Stimulated activated naive B cell treated with anti-CD40 and anti-IgM and Interleukin-4, amounts not matched to agents 10 μg/mL and 1 μg/mL and 100 μg/mL, for 72 hours (primary cell): ENCODE measurements at regions not wholly inside any gene's neighbourhood (a gene's known extent, or its start where the extent isn't known, plus 50 kb on each side); places are given as distances from the start of the nearest gene placed in this dataset.
"Not testable (repeated sequence)": the region's sequence is repeated elsewhere in the genome, so short reads cannot be mapped to it uniquely, and the experiment has no call there.

Experiments
- ATAC-seq, 2 donors: fragments of 150-1000 bp; cut with Tn5 transposase; replicated peaks; 2 replicates each; pipeline ENCODE4 v1.10.0; 2021; ENCODE audit warnings: moderate library complexity in 1 of 2
- DNase-seq: peaks from one replicate; pipeline ENCODE4 v3.0.0; 2021
- H3K27ac Mint-ChIP-seq: one replicate; pipeline ENCODE4 v1.8.0; 2022; ENCODE audit warnings: mild to moderate bottlenecking, mixed read lengths
- H3K27me3 Mint-ChIP-seq, 2 donors: one replicate each; pipeline ENCODE4 v1.8.0; 2022; ENCODE audit warnings: mixed read lengths in 2 of 2
- H3K36me3 Mint-ChIP-seq, 2 donors: one replicate each; pipeline ENCODE4 v1.8.0; 2022; ENCODE audit warnings: mixed read lengths in 2 of 2, mild to moderate bottlenecking in 1 of 2
- H3K4me1 Mint-ChIP-seq, 2 donors: one replicate each; pipeline ENCODE4 v1.8.0; 2022; ENCODE audit warnings: mixed read lengths in 2 of 2, mild to moderate bottlenecking in 1 of 2
- H3K4me3 Mint-ChIP-seq, 2 donors: one replicate each; pipeline ENCODE4 v1.8.0; 2022; ENCODE audit warnings: mild to moderate bottlenecking in 2 of 2, mixed read lengths in 2 of 2, moderate library complexity in 1 of 2
- H3K9me3 Mint-ChIP-seq, 2 donors: one replicate each; pipeline ENCODE4 v1.8.0; 2022; ENCODE audit warnings: mixed read lengths in 2 of 2, mild to moderate bottlenecking in 1 of 2

- not testable (repeated sequence) for H3K4me3 Mint-ChIP-seq, ATAC-seq, DNase-seq, H3K4me1 Mint-ChIP-seq, H3K9me3 Mint-ChIP-seq, H3K27me3 Mint-ChIP-seq, H3K27ac Mint-ChIP-seq
- peaks cover 14 to 24% of the 10 kb centered on the region in 2 donors for H3K36me3 Mint-ChIP-seq
Observed at GRCh38 chr1:148432318-148432717, 50.8 kb downstream of the PPIAL4G start.

- DNase-seq, H3K9me3 Mint-ChIP-seq, ATAC-seq, H3K4me3 Mint-ChIP-seq, H3K27me3 Mint-ChIP-seq, H3K27ac Mint-ChIP-seq: not testable (repeated sequence)
- H3K36me3 Mint-ChIP-seq: peaks cover 19 to 31% of the 10 kb centered on the region in 2 donors
- peaks cover 2 to 13% of the 10 kb centered on the region in 2 donors for H3K4me1 Mint-ChIP-seq
Observed at GRCh38 chr1:148429856-148430255, 53.2 kb downstream of the PPIAL4G start.

GRCh38 chr1:148426940-148427611 is 56.0 kb downstream of the PPIAL4G start:
- H3K4me3 Mint-ChIP-seq, ATAC-seq, DNase-seq, H3K9me3 Mint-ChIP-seq, H3K27me3 Mint-ChIP-seq, H3K27ac Mint-ChIP-seq: not testable (repeated sequence)
- H3K4me1 Mint-ChIP-seq: peaks cover 0 to 27% of the 10 kb centered on the region in 2 donors
- peaks cover 18 to 27% of the 10 kb centered on the region in 2 donors for H3K36me3 Mint-ChIP-seq

- H3K4me3 Mint-ChIP-seq, H3K27ac Mint-ChIP-seq, H3K9me3 Mint-ChIP-seq, DNase-seq, ATAC-seq, H3K27me3 Mint-ChIP-seq: not testable (repeated sequence)
- Mint-ChIP-seq H3K36me3 (peaks cover 16 to 24% of the 10 kb centered on the region in 2 donors), H3K4me1 (peaks cover 0 to 27% of the 10 kb centered on the region in 2 donors)
Observed at GRCh38 chr1:148426385-148426784, 56.7 kb downstream of the PPIAL4G start.

GRCh38 chr1:148424143-148425003 is 58.7 kb downstream of the PPIAL4G start:
- not testable (repeated sequence) for H3K27me3 Mint-ChIP-seq, H3K27ac Mint-ChIP-seq, ATAC-seq, H3K9me3 Mint-ChIP-seq, DNase-seq, H3K4me3 Mint-ChIP-seq
- H3K36me3 Mint-ChIP-seq: peaks cover 11 to 24% of the 10 kb centered on the region in 2 donors
- peaks cover 0 to 27% of the 10 kb centered on the region in 2 donors for H3K4me1 Mint-ChIP-seq

- not testable (repeated sequence) for ATAC-seq, H3K27ac Mint-ChIP-seq
Observed at GRCh38 chr1:148422921-148423320, 60.2 kb downstream of the PPIAL4G start.

GRCh38 chr1:148417241-148417640 is 65.9 kb downstream of the PPIAL4G start:
- H3K4me1 Mint-ChIP-seq, DNase-seq, H3K36me3 Mint-ChIP-seq, H3K9me3 Mint-ChIP-seq, ATAC-seq, H3K4me3 Mint-ChIP-seq, H3K27ac Mint-ChIP-seq, H3K27me3 Mint-ChIP-seq: not testable (repeated sequence)

More at GRCh38 chr1:148422921-148423320, 60.2 kb downstream of the PPIAL4G start:
- not testable (repeated sequence) for H3K9me3 Mint-ChIP-seq, DNase-seq, H3K27me3 Mint-ChIP-seq, H3K4me3 Mint-ChIP-seq
- peaks cover 0 to 27% of the 10 kb centered on the region in 2 donors for H3K4me1 Mint-ChIP-seq
- peaks cover 11 to 14% of the 10 kb centered on the region in 2 donors for H3K36me3 Mint-ChIP-seq

- not testable (repeated sequence) for H3K27me3 Mint-ChIP-seq, DNase-seq, H3K27ac Mint-ChIP-seq, H3K4me3 Mint-ChIP-seq, ATAC-seq, H3K9me3 Mint-ChIP-seq, H3K4me1 Mint-ChIP-seq
- peaks cover 12% of the 10 kb centered on the region in 2 donors for H3K36me3 Mint-ChIP-seq
Observed at GRCh38 chr1:148413385-148413784, 69.7 kb downstream of the PPIAL4G start.

- H3K27me3 Mint-ChIP-seq, ATAC-seq, H3K4me3 Mint-ChIP-seq, H3K27ac Mint-ChIP-seq, H3K36me3 Mint-ChIP-seq, DNase-seq, H3K9me3 Mint-ChIP-seq: not testable (repeated sequence)
- H3K4me1 Mint-ChIP-seq: peaks cover 15 to 31% of the 10 kb centered on the region in 2 donors
Observed at GRCh38 chr1:148404786-148405568, 78.1 kb downstream of the PPIAL4G start.

- peak overlapping the region; percentile 33 to 43 for H3K4me3 Mint-ChIP-seq
- not testable (repeated sequence) for ATAC-seq, DNase-seq, H3K9me3 Mint-ChIP-seq, H3K27me3 Mint-ChIP-seq, H3K36me3 Mint-ChIP-seq
- H3K27ac Mint-ChIP-seq: peak overlapping the region; percentile 34
- peaks cover 15 to 32% of the 10 kb centered on the region in 2 donors for H3K4me1 Mint-ChIP-seq
Observed at GRCh38 chr1:148403925-148404324, 79.2 kb downstream of the PPIAL4G start.

- H3K27me3 Mint-ChIP-seq, H3K9me3 Mint-ChIP-seq, H3K36me3 Mint-ChIP-seq, ATAC-seq: not testable (repeated sequence)
- peak overlapping the region; percentile 99 for H3K27ac Mint-ChIP-seq
- H3K4me1 Mint-ChIP-seq: peaks cover 15 to 32% of the 10 kb centered on the region in 2 donors
- peak; percentile 20 for DNase-seq
- peak overlapping the region; percentile 90 to 97 for H3K4me3 Mint-ChIP-seq
Observed at GRCh38 chr1:148403085-148403456, 80.0 kb downstream of the PPIAL4G start.

- not testable (repeated sequence) for H3K36me3 Mint-ChIP-seq, H3K9me3 Mint-ChIP-seq, H3K27me3 Mint-ChIP-seq
- Mint-ChIP-seq H3K27ac (peak overlapping the region; percentile 99), H3K4me3 (peak overlapping the region; percentile 90 to 97), H3K4me1 (peaks cover 15 to 32% of the 10 kb centered on the region in 2 donors)
- peak; percentile 84 to 89 for ATAC-seq
- DNase-seq: peak; percentile 85
Observed at GRCh38 chr1:148402152-148403084, 80.7 kb downstream of the PPIAL4G start.

GRCh38 chr1:148397516-148397915 is 85.6 kb downstream of the PPIAL4G start:
- H3K27me3 Mint-ChIP-seq, H3K4me3 Mint-ChIP-seq, H3K9me3 Mint-ChIP-seq, ATAC-seq, H3K36me3 Mint-ChIP-seq, DNase-seq, H3K27ac Mint-ChIP-seq: not testable (repeated sequence)
- H3K4me1 Mint-ChIP-seq: peaks cover 8 to 18% of the 10 kb centered on the region in 2 donors
